ENCODE measurements at regions not wholly inside any gene's neighbourhood (a gene's known extent, or its start where the extent isn't known, plus 50 kb on each side); places are given as distances from the start of the nearest gene placed in this dataset.

DNA sequence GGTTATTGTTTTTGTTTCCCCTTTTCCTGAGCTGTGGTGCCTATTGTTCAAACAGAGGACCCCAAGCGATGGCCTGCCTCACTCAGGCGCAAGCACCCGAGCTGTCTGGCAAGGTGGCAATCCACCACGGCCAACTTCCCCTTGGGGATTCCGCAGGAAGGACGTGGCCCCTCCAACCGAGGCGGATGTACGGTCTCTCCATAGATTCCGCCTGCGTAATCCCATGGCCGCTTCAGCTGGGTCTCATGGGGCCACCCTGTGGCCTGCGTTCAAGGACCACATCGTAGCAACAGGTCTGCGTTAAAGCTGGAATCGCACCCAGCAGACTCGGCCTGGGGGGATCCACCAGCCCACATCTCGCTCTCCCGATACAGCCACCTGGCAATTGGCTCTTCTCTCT, 79.9 kb downstream of the CEBPB start:
- H3K4me3 ChIP-seq (replicated peaks in 1 of 2; ENCODE audit: low read depth in 2 of 2, low read length in 2 of 2), result no peak overlapping the region
- no peak for TF ChIP-seq CTCF (IDR thresholded peaks at IDR 0.05; ENCODE audit: low read depth, low read length)
- DNase-seq (ENCODE audit: low read depth in 2 of 2), result no peak

DNA sequence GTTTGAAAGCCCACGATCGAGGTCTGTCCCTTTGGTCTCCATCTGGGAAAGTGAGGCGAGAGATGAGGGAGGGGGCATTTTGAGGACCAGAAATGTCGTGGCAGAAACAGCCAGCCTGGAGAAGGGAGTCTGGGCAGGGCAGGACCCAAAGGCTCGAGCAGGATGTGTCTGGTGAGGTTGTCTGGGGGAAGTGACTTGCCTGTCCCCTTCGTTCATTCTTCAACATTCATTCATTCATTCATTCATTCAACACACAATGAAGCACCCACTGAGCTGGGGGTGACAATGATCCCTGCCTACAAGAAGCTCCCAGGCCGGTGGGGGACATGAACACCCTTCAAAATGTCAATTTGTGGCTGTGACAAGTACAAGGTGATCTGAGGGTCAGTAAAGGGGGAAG, 80.5 kb downstream of the CEBPB start:
- no peak overlapping the region for H3K4me3 ChIP-seq (replicated peaks in 1 of 2; ENCODE audit: low read depth in 2 of 2, low read length in 2 of 2)
- no peak for TF ChIP-seq CTCF (IDR thresholded peaks at IDR 0.05; ENCODE audit: low read depth, low read length)
- no peak for DNase-seq (ENCODE audit: low read depth in 2 of 2)

DNA sequence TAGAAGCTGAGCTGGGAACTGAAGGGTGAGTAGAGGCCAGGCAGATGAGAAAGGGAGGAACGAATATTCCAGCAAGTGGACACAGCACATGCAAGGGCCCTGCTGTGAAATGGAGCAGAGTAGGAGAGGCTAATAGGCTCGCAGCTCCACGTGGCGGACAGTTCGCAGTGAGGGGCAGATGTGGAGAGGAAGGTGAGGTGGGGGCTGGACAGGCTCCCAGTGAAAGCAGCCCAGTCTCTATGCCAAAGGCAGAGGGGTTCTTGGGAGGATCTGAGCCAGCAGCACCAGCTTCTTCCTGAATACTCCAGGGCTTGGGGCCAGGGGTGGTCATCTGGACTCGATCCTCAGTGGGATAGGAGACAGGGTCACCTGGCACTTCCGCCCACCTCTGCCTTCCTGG, 81.0 kb downstream of the CEBPB start:
- DNase-seq (ENCODE audit: low read depth in 2 of 2), result no peak
- TF ChIP-seq CTCF (IDR thresholded peaks at IDR 0.05; ENCODE audit: low read depth, low read length), result no peak
- no peak overlapping the region for H3K4me3 ChIP-seq (replicated peaks in 1 of 2; ENCODE audit: low read depth in 2 of 2, low read length in 2 of 2)

- no peak for DNase-seq (ENCODE audit: low read depth in 2 of 2)
- no peak overlapping the region for H3K4me3 ChIP-seq (replicated peaks in 1 of 2; ENCODE audit: low read depth in 2 of 2, low read length in 2 of 2)
- TF ChIP-seq CTCF (IDR thresholded peaks at IDR 0.05; ENCODE audit: low read depth, low read length), result no peak
Observed at GRCh38 chr20:50272030-50272723, 81.5 kb downstream of the CEBPB start.

DNA sequence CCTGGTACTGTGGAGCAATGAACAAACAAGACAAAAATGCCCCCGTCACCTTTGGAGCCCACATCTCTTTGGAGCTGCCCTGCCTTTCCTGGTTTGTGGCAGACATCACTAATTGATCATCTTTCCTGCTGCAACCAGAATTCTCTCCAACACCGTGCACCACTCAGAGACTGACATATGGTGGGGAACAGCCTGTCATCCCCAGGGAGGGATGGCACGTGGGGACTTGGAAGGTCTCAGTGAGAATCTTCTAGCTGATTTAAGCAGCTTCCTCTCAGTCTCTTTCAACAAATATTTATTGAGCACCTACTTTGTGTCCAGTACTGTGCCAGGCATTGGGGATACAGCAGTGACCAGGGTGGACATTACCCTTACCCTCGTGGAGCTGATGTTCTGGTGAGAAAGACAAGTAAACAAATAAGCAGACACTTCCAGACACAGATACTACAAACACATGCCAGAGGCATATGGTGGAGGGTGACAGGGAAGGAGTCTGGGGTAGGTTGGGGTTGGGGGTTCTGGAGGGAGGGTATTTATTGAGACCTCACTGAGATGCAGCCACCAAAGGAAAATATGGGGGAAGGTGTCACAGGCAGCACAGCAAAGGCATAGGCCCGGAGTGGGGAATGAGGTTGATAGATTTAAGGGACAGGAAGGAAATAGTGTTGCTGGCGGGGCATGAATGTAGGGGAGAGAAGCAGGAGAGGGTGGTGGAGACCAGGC, 82.3 kb downstream of the CEBPB start:
- no peak overlapping the region for H3K4me3 ChIP-seq (replicated peaks in 1 of 2; ENCODE audit: low read depth in 2 of 2, low read length in 2 of 2)
- TF ChIP-seq CTCF (IDR thresholded peaks at IDR 0.05; ENCODE audit: low read depth, low read length), result no peak
- no peak for DNase-seq (ENCODE audit: low read depth in 2 of 2)

DNA sequence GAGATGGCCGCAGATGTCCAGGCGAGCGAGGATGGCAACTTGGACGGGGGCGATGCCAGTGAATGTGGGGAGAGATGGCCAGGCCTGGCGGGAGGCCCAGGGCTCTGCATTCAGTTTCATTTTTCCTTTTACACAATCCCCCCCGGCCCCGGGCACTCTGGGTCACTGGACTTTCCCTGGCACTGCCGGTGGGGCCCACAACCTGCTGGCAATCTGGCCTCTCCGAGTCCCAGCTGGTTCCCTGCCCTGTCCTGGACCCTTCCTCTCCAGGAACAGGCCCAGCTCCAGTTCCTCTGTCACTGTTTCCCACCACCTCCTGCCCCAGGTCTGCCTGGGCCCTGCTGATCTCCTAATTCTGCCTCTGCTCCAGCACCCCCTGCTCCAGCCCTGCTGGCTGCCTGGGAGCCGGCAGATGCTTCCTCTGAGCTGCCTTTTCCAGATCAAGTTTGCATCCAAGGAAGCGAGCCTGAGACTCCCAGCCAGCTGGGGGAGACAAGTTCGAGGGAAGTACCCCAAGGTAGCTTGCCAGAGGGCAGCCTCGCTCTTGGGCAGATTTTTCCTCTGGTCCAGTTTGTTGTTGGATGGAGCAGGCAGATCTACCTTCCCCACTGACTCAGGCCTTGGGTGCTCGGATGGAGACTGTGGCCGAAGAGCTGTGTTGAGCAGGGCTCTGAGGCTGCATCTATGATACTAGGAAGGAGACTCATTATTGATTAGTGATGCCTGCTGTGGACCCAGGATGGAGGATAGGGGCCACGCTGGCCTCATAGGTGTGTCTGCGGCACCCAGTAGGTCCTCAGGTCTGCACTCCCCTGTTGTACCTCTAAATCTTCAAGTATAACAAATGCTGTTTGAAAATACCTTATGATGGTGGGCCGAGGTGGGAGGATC, 83.2 kb downstream of the CEBPB start:
- H3K4me3 ChIP-seq (replicated peaks in 1 of 2; ENCODE audit: low read depth in 2 of 2, low read length in 2 of 2), result no peak overlapping the region

More for the DNA sequence above, 83.2 kb downstream of the CEBPB start:
- DNase-seq (ENCODE audit: low read depth in 2 of 2), result no peak
- no peak for TF ChIP-seq CTCF (IDR thresholded peaks at IDR 0.05; ENCODE audit: low read depth, low read length)

Data from cardiac fibroblast (primary cell).